Bronchial epithelial cell (primary cell): ENCODE measurements at regions not wholly inside any gene's neighbourhood (a gene's known extent, or its start where the extent isn't known, plus 50 kb on each side); places are given as distances from the start of the nearest gene placed in this dataset.

Source experiments
- DNase-seq: peaks from one replicate; pipeline ENCODE4 v3.0.0-alpha.2; 2010; ENCODE audit warnings: low read depth
- FAIRE-seq: peaks from 2 replicates; lab custom pipeline; 2011; peaks lifted over from hg19 to GRCh38; lab: Jason Lieb, UNC
- H3K27me3 ChIP-seq: 2 replicates; pipeline ENCODE4 v1.5.1; 2011; ENCODE audit warnings: low read length; ENCODE audit not compliant: control insufficient read depth, insufficient read depth
- H3K36me3 ChIP-seq: 2 replicates; pipeline ENCODE4 v1.5.1; 2011; ENCODE audit warnings: low read length; ENCODE audit not compliant: control insufficient read depth, insufficient read depth
- H3K4me3 ChIP-seq: 2 replicates; pipeline ENCODE4 v1.5.1; 2011; ENCODE audit warnings: mild to moderate bottlenecking, low read depth, low read length, control low read depth
- TF ChIP-seq, protein P1 (sequence below): IDR thresholded peaks from 2 replicates; pipeline ENCODE4 v1.5.1; 2011; ENCODE audit warnings: mild to moderate bottlenecking, moderate library complexity, low read length, control low read depth, inconsistent platforms; ENCODE audit not compliant: insufficient read depth, severe bottlenecking

DNA sequence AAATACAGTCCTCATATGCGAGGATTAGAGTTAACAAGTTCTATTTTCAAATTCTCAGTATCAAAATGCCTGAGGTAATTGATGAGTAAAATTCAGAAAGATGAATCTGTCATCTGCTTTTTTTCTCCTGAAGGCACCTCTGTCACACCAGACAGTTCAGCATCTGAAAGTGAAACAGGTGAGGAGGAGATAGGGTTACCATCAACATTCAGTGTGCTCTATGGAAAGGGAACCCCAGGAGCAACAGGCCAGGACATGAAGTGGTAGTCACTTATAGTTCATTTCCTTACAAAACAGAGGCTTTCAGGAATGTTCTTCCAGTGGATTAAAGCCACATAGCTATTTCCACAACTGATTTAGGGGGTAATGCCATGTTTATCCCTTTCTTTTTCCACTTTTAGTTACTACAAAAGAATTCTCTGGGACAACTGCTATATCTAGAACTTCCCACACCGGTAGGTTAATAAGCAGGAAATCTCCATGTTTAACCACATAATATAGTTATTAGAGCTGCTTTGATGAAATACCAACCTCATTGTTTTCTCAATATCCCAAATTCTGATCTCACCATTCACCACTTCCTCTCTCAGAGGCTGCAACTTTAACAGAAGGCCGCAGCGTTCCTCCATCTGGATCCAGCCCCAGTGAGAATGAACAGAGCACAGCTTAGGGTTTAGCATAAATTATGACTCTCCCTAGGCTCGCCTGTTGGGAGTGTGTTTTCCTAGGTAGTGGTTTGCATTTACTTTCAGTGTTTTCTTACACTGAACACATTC lies 177.0 kb upstream of the CNTN1 start:
- Histone ChIP-seq H3K4me3 (no peak overlapping the region), H3K36me3 (no peaks in the 10 kb centered on the region), H3K27me3 (no peaks in the 10 kb centered on the region)
- no peak for FAIRE-seq
- TF ChIP-seq, protein P1, sequence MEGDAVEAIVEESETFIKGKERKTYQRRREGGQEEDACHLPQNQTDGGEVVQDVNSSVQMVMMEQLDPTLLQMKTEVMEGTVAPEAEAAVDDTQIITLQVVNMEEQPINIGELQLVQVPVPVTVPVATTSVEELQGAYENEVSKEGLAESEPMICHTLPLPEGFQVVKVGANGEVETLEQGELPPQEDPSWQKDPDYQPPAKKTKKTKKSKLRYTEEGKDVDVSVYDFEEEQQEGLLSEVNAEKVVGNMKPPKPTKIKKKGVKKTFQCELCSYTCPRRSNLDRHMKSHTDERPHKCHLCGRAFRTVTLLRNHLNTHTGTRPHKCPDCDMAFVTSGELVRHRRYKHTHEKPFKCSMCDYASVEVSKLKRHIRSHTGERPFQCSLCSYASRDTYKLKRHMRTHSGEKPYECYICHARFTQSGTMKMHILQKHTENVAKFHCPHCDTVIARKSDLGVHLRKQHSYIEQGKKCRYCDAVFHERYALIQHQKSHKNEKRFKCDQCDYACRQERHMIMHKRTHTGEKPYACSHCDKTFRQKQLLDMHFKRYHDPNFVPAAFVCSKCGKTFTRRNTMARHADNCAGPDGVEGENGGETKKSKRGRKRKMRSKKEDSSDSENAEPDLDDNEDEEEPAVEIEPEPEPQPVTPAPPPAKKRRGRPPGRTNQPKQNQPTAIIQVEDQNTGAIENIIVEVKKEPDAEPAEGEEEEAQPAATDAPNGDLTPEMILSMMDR: no peak
- peak; percentile 75 for DNase-seq

DNA sequence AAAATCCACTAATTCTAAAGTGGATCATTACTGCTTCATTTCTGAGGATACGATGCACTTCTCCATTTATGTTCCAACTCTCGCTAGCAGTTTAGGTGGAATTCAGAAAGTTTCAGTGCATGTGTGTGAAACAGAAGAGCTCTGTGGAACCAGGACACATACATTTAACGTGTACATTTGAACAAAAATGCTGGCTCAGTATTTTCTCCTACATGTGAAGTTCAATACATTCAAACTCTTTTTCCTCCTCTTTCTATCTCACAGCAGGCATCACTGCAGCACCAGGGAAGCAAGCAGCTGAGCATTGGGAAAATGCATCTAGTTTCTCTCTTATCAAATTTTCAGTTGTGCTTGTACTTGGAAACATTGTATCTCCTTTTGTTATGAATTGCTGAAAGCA lies 169.4 kb upstream of the CNTN1 start:
- H3K4me3 ChIP-seq: no peak overlapping the region
- no peaks in the 10 kb centered on the region for H3K36me3 ChIP-seq
- H3K27me3 ChIP-seq: no peaks in the 10 kb centered on the region
- TF ChIP-seq, protein P1: no peak
- no peak for FAIRE-seq
- DNase-seq: no peak

DNA sequence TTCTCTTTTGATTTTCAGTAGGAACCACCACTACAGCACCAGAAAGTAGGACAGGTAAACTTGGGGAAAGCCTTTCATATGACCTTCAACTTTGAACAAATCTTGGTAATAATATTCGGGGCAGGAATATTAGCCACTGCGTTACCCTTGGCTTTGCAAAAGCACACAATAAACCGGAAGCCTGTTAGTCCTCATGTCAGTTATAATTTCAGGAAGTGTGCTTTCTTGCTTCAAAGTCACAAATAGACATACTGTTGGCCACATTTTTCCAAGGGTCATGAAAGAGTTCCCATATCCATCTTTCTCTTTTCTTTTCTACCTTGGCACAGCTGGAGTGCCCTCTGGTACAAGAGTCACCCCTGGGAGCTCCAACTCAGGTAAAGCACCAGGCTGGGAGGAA lies 167.2 kb upstream of the CNTN1 start:
- H3K27me3 ChIP-seq: no peaks in the 10 kb centered on the region
- H3K4me3 ChIP-seq: no peak overlapping the region
- TF ChIP-seq, protein P1: no peak
- H3K36me3 ChIP-seq: no peaks in the 10 kb centered on the region
- no peak for DNase-seq
- no peak for FAIRE-seq

DNA sequence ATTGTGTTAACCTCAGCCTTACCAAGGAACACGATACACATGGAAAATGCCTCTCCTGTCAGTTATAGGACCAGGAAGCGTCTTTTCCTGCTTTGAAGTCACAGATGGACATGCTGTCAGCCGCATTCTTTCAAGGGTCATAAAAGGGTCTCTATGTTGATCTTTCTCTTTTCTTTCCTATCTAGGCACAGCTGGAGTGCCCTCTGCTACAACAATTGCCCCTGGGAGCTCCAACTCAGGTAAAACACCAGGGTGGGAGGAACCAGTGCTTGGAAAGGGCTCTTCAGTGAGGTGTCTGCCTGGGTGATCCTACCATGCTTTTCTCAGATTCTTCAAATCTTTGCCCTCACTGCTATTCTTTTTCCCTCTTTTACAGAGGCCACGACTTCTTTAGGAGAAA lies 157.4 kb upstream of the CNTN1 start:
- FAIRE-seq (no peak), DNase-seq (no peak)
- H3K27me3 ChIP-seq: no peaks in the 10 kb centered on the region
- TF ChIP-seq, protein P1: no peak
- no peaks in the 10 kb centered on the region for H3K36me3 ChIP-seq
- no peak overlapping the region for H3K4me3 ChIP-seq

DNA sequence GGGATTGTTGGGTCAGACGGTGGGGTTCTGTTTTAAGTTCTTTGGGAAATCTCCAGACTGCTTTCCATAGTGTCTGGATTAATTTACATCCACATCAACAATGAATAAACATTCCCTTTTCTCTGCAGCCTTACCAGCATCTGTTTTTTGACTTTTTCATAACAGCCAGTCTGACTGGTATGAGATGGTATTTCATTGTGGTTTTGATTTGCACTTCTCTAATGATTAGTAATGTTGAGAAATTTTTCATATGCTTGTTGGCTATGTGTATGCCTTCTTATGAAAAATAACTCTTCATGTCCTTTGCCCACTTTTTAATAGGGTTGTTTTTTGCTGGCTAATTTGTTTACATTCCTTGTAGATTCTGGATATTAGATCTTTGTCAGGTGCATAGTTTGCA lies 140.8 kb upstream of the CNTN1 start:
- H3K27me3 ChIP-seq: no peaks in the 10 kb centered on the region
- TF ChIP-seq, protein P1: no peak
- DNase-seq (peak; percentile 34), FAIRE-seq (no peak)
- no peaks in the 10 kb centered on the region for H3K36me3 ChIP-seq
- H3K4me3 ChIP-seq: no peak overlapping the region

DNA sequence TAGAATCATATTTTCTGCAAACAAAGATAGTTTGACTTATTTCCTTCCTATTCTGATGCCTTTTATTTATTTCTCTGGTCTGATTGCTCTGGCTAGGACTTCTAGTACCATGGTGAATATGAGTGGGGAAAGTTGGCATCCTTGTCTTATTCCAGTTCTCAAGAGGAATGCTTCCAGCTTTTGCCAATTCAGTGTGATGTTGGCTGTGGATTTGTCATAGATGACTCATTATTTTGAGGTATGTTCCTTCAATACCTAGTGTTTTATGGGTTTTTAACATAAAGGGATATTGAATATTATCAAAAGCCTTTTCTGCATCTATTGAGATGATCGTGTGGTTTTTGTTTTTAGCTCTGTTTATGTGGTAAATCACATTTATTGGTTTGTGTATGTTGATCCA lies 139.4 kb upstream of the CNTN1 start:
- DNase-seq: peak; percentile 65
- H3K4me3 ChIP-seq: no peak overlapping the region
- no peaks in the 10 kb centered on the region for H3K27me3 ChIP-seq
- H3K36me3 ChIP-seq: no peaks in the 10 kb centered on the region
- FAIRE-seq: no peak
- TF ChIP-seq, protein P1: no peak
